ENCODE measurements at regions not wholly inside any gene's neighbourhood (a gene's known extent, or its start where the extent isn't known, plus 50 kb on each side); places are given as distances from the start of the nearest gene placed in this dataset.
A peak's percentile ranks its signal among the peaks of the same experiment; 100 is the strongest.
"Not testable (repeated sequence)": the region's sequence is repeated elsewhere in the genome, so short reads cannot be mapped to it uniquely, and the experiment has no call there.

- no peak for TF ChIP-seq POLR2AphosphoS5 (IDR thresholded peaks at IDR 0.05)
- TF ChIP-seq EP300 (IDR thresholded peaks at IDR 0.05) = no peak
- TF ChIP-seq POLR2A (IDR thresholded peaks at IDR 0.05) = no peak
- TF ChIP-seq, protein P1, sequence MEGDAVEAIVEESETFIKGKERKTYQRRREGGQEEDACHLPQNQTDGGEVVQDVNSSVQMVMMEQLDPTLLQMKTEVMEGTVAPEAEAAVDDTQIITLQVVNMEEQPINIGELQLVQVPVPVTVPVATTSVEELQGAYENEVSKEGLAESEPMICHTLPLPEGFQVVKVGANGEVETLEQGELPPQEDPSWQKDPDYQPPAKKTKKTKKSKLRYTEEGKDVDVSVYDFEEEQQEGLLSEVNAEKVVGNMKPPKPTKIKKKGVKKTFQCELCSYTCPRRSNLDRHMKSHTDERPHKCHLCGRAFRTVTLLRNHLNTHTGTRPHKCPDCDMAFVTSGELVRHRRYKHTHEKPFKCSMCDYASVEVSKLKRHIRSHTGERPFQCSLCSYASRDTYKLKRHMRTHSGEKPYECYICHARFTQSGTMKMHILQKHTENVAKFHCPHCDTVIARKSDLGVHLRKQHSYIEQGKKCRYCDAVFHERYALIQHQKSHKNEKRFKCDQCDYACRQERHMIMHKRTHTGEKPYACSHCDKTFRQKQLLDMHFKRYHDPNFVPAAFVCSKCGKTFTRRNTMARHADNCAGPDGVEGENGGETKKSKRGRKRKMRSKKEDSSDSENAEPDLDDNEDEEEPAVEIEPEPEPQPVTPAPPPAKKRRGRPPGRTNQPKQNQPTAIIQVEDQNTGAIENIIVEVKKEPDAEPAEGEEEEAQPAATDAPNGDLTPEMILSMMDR (IDR thresholded peaks at IDR 0.05) = no peak
- H3K9me3 ChIP-seq = no peaks in the 10 kb centered on the region
- no peaks in the 10 kb centered on the region for H3K36me3 ChIP-seq
- no peak overlapping the region for H3K27ac ChIP-seq
- no peaks in the 10 kb centered on the region for H3K27me3 ChIP-seq
- WGBS, 2 donors = 85 to 94% methylated on average over 1 of the region's 1 CpG
- no peaks in the 10 kb centered on the region for H3K4me1 ChIP-seq
- intact Hi-C loops (cut with DNase I) = no loop called here
- DNase-seq = no peak
- H3K4me3 ChIP-seq = no peak overlapping the region
Measured at GRCh38 chr15:24394303-24394702, 281.3 kb upstream of the NPAP1 start.

DNA sequence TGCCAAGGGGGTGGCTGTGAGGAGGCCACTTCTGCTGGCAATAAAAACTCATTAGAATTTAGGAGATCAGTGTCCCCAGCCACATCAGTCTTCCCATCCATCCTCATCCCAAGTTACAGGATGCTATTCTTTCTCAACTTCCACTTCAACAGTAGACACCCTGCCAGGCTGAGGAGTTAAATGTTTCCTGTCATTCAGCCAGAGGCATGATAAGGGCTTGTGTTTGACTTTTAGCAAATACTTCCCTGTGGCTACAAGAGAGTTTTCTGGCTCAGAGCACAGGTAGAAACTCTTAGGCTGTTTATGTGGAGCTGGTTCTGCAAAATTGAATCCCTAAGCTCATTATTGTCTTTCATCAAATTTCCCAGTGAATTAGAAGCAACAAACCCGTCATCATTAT lies 262.9 kb upstream of the NPAP1 start:
- WGBS, 2 donors = 75 to 83% methylated on average over 1 of the region's 1 CpG
- intact Hi-C loops (cut with DNase I); H3K4me1 ChIP-seq; H3K27me3 ChIP-seq; H3K9me3 ChIP-seq; DNase-seq; H3K27ac ChIP-seq; H3K36me3 ChIP-seq; H3K4me3 ChIP-seq: not testable (repeated sequence)

- intact Hi-C loops (cut with DNase I); H3K36me3 ChIP-seq; DNase-seq; H3K27ac ChIP-seq; H3K4me1 ChIP-seq; H3K27me3 ChIP-seq; H3K9me3 ChIP-seq: not testable (repeated sequence)
- 62 to 73% methylated on average over 20 of the region's 20 CpGs for WGBS, 2 donors
- peak overlapping the region in 2 of 4 donors; percentile 25 to 38 for H3K4me3 ChIP-seq
Measured at GRCh38 chr15:24426286-24427054, 249.1 kb upstream of the NPAP1 start.

DNA sequence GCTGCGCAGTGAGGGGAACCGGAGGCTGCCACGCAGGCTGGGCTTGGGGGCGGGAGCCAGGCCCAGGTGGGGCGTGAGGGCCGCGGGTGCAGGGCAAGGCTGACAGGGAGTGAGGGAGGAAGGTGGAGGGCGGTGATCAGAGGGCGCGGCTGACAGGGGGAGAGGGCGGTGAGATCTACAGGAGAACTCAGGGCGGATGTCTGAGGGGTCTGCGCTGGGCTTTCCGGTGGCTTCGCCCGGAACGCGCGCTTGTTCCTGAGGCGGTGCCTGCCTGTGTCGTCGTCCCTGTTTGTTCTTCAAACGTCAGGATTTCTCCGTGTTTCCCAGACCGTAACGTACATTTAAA lies 248.5 kb upstream of the NPAP1 start:
- peak overlapping the region in 2 of 4 donors; percentile 25 to 38 for H3K4me3 ChIP-seq
- H3K36me3 ChIP-seq; H3K9me3 ChIP-seq; H3K27ac ChIP-seq; intact Hi-C loops (cut with DNase I); DNase-seq; H3K27me3 ChIP-seq; H3K4me1 ChIP-seq: not testable (repeated sequence)
- WGBS, 2 donors = 29 to 48% methylated on average over 21 to 25 of the region's 26 CpGs

GRCh38 chr15:24435075-24435820 lies 240.3 kb upstream of the NPAP1 start:
- DNase-seq; intact Hi-C loops (cut with DNase I); H3K4me1 ChIP-seq; H3K9me3 ChIP-seq; H3K4me3 ChIP-seq; H3K27ac ChIP-seq; H3K27me3 ChIP-seq; H3K36me3 ChIP-seq: not testable (repeated sequence)
- WGBS, 2 donors = 21 to 69% methylated on average over 2 of the region's 2 CpGs

DNA sequence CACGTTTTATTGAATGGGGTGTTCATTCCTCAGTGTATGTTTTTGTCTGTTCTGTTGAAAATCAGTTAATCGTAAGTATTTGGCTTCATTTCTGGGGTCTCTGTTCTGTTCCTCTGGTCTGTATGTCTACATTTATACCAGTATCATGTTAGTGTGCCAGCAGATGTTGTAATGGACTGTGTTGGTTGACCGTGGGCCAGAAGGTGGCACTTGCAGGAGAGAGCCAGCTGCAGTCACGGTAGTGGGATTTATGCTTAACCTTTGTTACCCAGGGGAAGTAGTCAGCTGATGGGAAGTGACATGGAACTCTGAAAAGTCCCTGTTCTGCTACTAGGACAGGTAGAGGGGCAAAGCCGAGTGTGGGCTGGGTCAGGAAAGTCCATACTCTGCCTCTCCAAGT lies 238.3 kb upstream of the NPAP1 start:
- H3K4me3 ChIP-seq; H3K27ac ChIP-seq; H3K4me1 ChIP-seq; H3K9me3 ChIP-seq; intact Hi-C loops (cut with DNase I); H3K36me3 ChIP-seq; H3K27me3 ChIP-seq; DNase-seq: not testable (repeated sequence)
- WGBS, 2 donors = 37 to 53% methylated on average over 4 of the region's 5 CpGs

- DNase-seq; H3K9me3 ChIP-seq; H3K36me3 ChIP-seq; H3K4me1 ChIP-seq; intact Hi-C loops (cut with DNase I); H3K27me3 ChIP-seq; H3K4me3 ChIP-seq; H3K27ac ChIP-seq: not testable (repeated sequence)
- whole genome bisulfite sequencing, 2 donors = 8 to 44% methylated on average over 1 of the region's 1 CpG
Measured at GRCh38 chr15:24437735-24438134, 237.8 kb upstream of the NPAP1 start.

GRCh38 chr15:24477107-24478025 lies 198.2 kb upstream of the NPAP1 start:
- H3K9me3 ChIP-seq; intact Hi-C loops (cut with DNase I); H3K4me1 ChIP-seq; H3K36me3 ChIP-seq; DNase-seq; H3K4me3 ChIP-seq; H3K27ac ChIP-seq; H3K27me3 ChIP-seq: not testable (repeated sequence)
- 42 to 44% methylated on average over 35 to 36 of the region's 49 CpGs for WGBS, 2 donors

All from sigmoid colon (tissue), 6 donors.